ENCODE measurements at regions not wholly inside any gene's neighbourhood (a gene's known extent, or its start where the extent isn't known, plus 50 kb on each side); places are given as distances from the start of the nearest gene placed in this dataset.
"Not testable (repeated sequence)": the region's sequence is repeated elsewhere in the genome, so short reads cannot be mapped to it uniquely, and the experiment has no call there.

- intact Hi-C loops (cut with micrococcal nuclease), result no loop called here
Measured at GRCh38 chr7:66535414-66536329, 93.0 kb upstream of the KCTD7 start.

- intact Hi-C loops (cut with micrococcal nuclease), result no loop called here
Measured at GRCh38 chr7:66537380-66537779, 91.3 kb upstream of the KCTD7 start.

DNA sequence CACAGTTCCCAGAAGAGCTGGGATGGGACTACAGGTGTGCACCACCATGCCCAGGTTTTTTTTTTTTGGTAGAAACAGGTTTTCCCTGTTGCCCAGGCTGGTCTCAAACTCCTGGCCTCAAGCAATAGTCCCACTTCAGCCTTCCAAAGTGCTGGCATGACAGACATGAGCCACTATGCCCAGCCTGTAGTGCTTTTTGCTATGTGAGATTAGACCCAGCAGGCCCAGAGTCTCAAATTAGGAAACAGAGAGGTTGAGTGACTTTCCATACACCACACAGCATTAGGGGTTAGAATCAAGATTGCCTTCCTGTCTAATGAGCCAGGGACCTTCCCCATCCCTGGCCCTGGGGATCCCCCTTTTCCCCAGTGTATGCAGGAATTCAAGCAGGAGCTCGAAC lies 90.8 kb upstream of the KCTD7 start:
- intact Hi-C loops (cut with micrococcal nuclease), result no loop called here

DNA sequence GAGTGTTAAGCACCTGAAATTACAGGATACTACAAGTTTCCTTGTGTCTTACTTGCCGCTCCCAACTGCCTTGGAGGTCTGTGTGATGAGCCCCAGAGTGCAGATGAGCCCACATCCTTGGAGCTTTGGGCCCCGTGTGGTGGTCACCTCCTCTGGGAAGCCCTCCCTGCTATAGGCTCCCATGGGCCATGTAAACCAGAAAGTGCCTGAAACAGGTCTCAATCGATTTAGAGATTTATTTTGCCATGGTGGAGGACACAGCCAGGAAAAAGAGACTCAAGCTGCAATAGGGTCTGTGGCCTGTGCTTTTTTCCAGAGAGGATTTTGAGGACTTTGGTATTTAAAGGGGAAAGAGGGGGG lies 89.4 kb upstream of the KCTD7 start:
- intact Hi-C loops (cut with micrococcal nuclease), result no loop called here

GRCh38 chr7:66539902-66540375 lies 88.7 kb upstream of the KCTD7 start:
- intact Hi-C loops (cut with micrococcal nuclease), result no loop called here

DNA sequence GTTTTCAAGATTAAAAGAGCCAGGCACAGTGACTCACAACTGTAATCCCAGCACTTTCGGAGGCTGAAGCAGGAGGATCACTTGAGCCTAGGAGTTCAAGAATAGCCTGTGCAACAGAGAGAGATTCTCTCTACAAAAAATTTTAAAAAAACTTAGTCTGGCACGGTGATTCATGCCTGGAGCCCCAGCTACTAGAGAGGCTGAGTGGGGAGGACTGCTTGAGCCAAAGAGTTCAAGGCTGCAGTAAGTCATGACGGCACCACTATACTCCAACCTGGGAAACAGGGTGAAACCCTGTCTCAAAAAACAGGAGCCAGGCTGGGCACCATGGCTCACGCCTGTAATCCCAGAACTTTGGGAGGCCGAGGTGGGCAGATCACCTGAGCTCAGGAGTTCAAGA lies 86.6 kb upstream of the KCTD7 start:
- intact Hi-C loops (cut with micrococcal nuclease), result no loop called here

DNA sequence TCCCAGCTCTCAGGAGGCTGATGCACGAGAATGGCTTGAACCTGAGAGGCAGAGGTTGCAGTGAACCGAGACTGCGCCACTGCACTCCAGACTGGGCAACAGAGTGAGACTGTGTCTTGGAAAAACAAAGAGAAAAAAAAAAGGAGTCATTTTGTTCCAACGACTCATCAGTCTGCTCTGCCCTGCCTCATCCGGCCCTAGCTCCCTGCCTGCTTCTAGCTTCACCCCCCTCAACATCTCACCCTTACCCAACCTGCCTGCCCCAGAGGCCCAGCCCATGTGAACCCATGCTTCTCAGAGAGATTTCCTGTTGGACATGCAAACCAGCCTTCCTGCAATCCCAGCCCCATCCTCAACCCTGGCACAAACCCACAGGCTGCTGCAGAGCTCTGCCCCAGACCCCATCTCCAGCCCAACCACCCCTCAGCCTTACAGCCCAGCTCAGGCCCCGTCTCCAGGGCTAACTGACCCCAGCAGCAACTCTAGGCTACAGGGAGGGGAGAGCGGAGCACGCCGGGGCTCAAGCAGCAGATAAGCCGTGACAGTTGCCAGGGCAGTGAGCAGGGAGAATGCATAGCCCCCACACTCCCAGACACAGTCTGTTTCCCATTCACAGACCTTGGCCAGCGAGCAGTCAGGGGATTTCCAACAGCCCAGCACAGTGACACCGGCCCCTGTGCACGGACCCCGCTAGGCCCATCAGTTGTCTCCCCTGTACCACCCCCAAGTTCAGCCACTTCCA lies 86.0 kb upstream of the KCTD7 start:
- intact Hi-C loops (cut with micrococcal nuclease), result no loop called here

DNA sequence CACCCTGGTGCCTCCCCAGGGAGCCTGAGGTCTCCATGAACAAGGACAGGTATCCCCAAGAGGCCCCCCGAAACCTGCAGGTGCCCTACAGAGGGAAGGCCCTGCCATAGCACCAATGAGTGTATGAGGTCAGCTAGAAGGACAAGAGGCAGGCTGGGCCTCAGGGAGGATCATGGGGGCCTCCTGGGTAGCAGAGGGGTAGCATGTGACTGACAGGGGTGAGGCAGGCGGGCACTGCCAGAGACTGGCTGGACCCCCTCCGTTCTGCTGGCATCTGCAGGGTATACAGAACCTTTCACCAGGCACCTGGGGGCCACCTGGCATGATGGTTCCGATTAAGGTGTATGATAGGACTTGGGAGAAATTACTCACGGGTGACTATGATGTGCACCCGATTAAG lies 79.2 kb upstream of the KCTD7 start:
- intact Hi-C loops (cut with micrococcal nuclease), result no loop called here

- intact Hi-C loops (cut with micrococcal nuclease), result no loop called here
Measured at GRCh38 chr7:66553001-66553400, 75.7 kb upstream of the KCTD7 start.

- intact Hi-C loops (cut with micrococcal nuclease), result not testable (repeated sequence)
Measured at GRCh38 chr7:66553675-66554074, 75.0 kb upstream of the KCTD7 start.

DNA sequence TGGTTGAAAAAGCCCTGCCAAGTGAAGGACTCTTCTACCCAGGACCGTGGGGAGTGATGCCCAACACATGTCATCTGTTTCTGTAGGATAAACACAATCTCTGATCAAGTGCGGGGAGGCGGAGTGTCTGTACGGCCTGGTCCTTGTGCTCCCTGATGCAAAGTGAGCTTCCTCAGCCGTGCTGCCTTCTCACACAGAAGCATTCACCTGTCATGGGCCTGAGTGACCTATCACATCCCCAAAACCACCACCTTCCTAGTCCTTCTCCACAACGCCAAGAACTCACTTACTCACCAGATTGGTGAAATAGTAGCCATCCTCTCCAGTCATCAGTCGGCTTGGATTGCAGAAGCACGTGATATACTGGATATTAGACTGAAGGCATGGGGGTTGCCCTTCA lies 74.4 kb upstream of the KCTD7 start:
- intact Hi-C loops (cut with micrococcal nuclease), result not testable (repeated sequence)

DNA sequence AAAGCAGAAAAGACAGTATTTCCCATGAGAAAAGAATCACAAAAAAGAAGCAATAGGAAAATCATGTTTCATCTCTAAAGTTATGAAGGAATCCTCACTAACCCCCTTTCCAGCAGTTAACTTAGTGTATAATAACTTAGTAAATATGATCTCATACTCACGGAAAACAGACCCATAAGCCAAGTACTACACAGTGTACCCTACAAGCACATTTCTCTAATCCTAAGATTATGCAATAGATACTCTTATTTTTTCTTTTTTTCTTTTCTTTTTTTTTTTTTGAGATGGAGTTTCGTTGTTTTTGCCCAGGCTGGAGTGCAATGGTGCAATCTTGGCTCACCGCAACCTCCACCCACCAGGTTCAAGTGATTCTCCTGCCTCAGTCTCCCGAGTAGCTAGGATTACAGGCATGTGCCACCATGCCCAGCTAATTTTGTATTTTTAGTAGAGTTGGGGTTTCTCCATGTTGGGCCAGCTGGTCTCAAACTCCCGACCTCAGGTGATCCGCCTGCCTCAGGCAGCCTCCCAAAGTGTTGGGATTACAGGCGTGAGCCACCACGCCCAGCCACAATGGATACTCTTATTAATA lies 73.7 kb upstream of the KCTD7 start:
- intact Hi-C loops (cut with micrococcal nuclease), result loop anchor here (5.0 kb wide), 1 partner anchor 187 kb away; the partner anchor contains the start of gene RABGEF1

- intact Hi-C loops (cut with micrococcal nuclease), result loop anchor here (2.0 to 5.0 kb wide), 2 partner anchors 186 to 441 kb away; partner anchors contain the start of genes RABGEF1 and TYW1
Measured at GRCh38 chr7:66556177-66556548, 72.5 kb upstream of the KCTD7 start.

DNA sequence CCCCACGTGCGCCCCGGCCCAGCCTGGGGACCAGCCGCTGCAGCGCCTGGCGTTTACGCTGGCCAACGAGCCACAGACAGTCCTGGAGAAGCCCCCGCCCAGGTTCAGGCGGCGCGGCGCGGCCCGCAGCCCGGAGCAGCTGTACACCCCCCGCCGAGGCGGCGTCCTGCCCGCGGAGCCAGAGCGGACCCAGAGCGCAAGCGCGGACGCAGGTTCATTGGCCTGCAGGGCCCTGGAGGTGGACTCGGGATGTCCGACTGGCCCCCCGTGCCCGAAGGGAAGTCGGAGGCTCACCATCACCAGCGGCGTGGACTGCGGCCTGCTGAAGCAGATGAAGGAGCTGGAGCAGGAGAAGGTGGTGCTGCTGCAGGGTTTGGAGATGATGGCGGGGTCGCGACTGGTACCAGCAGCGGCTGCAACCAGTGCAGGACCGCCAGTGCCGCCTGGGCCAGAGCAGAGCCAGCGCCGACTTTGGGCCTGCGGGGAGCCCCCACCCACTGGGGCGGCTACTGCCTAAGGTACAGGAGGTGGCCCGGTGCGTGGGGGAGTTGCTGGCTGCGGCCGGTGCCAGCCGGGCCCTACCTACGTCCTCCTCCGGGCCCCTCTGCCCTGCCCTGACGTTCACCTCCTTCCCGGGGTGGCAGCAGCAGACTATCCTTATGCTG lies 72.0 kb upstream of the KCTD7 start:
- intact Hi-C loops (cut with micrococcal nuclease), result loop anchor here (1.0 to 5.0 kb wide), 5 partner anchors 72 to 440 kb away; partner anchors contain the start of genes KCTD7, RABGEF1 and TYW1

DNA sequence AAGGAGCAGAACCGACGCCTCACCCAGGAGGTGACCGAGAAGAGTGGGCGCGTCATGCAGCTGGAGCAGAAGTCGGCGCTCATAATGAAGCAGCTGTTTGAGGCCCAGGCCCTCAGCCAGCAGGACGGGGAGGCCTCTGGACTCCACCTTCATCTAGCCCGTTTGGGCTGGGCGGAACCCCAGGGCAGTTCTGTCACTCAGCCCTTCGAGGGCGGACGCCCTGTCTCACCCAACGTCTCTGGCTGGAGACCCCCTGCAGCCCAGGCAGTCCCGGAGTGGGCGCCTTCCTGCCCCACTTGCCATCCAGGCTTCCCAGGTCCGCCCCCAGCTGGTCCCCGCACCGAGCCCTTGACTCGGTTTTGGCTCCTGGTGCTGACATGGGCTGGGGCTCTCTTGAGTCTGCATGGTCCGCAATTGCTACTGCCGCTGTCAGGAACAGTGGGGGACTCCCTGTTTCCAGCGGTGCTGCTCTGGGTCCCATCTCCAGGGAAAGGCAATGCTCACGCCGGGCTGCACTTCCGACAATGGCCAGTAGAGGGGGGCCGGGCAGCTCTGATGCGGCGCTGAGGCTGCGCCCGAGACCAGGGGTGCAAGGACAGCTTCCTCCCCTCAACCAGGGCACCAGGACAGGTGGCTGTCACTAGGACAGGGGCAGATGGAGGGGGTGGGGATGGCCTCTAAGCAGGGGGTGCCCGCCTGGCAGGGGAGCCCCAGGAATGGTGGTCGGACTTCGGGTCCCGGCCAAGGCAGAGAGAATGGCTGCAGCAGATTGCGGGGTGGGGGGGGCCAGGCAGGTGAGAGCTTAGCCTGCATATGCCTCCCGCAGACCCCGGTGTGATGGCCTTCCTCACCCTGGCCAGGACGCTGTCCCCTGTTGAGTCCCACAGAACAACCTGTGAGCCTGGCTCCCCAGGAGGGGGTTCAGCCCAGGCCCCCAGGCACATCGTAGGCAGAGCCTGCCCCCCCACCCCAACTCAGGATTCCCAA lies 71.2 kb upstream of the KCTD7 start:
- intact Hi-C loops (cut with micrococcal nuclease), result loop anchor here (1.0 to 5.0 kb wide), 6 partner anchors 71 to 527 kb away; partner anchors contain the start of genes KCTD7, RABGEF1 and TYW1

- intact Hi-C loops (cut with micrococcal nuclease), result loop anchor here (2.0 to 5.0 kb wide), 2 partner anchors 184 to 527 kb away; partner anchors contain the start of gene RABGEF1
Measured at GRCh38 chr7:66558201-66558641, 70.5 kb upstream of the KCTD7 start.

DNA sequence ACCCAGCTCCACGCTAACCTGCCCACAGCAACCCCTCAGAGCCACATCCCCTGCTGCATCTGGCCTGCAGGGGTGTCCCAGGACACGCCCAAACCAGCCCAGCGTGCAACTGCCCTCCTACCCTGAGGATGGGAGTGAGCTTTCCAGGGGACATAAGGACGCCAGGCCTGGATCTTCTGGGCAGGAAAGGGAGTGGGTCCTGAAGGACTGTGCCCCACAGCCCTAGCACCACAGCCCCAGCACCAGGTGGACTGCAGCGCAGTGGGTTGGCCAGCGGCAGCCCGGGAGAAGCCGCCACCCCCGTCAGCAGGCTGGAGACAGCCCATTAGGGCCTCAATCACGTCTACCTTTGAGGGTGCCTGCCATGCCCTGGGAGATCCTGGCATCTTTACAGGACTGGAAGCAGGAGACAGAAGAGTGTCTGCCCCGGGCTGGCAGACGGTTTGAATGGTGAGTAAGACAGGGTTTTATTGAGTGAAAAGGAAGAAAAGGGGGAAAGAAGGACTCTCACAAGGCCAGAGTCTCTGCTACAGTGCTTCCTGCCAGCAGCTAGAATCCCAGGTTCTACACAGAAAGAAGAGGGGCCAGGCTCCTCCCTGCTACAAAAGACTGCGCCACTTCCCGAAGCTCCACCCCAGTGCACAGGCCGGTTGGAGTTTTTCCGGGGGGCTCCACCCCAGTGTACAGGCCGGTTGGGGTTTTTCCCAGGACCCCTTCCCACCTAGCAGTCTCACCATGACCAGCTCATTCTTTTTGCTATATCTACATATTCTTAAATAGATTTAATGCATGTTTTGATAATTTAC lies 69.8 kb upstream of the KCTD7 start:
- intact Hi-C loops (cut with micrococcal nuclease), result loop anchor here (2.0 to 5.0 kb wide), 2 partner anchors 183 to 528 kb away; partner anchors contain the start of gene RABGEF1

DNA sequence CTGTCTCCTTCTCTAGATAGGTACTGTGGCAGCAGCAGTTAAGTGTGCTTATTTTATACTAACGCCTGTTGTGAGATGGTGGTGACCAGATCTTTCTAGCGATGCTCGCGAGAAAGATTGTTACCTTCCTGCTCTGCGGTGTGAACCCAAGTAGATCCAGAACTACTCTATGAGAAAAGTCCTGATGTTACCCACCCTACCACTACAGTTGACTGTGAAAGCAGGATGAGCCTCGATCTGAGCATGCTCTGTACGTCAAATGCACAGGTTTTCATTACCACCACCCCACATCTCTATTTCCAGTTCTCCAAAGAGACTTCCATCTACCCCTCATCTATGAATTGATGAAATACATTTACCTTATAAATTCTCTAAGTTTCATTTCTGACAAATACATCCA lies 64.6 kb upstream of the KCTD7 start:
- intact Hi-C loops (cut with micrococcal nuclease), result no loop called here

DNA sequence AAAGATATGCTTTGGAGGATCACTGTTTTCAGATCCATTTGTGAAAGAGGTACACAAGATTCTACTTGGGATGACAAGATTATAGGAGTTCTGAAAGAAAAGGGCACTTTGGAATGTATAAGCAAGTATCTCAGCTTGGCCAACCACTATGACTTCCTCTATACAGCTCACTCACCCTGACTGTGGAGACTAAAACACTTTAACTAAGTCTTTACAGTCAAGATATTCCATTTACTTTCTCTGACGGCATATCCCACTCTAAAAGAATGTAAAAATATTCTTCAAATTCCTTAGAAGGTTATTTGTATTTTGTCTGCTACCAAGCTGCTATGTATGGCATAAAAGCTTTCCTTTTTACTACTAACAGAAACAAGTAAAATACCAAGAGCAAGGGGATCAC lies 58.5 kb upstream of the KCTD7 start:
- intact Hi-C loops (cut with micrococcal nuclease), result not testable (repeated sequence)
